Lower leg skin (tissue), 4 donors: ENCODE measurements at regions not wholly inside any gene's neighbourhood (a gene's known extent, or its start where the extent isn't known, plus 50 kb on each side); places are given as distances from the start of the nearest gene placed in this dataset.

Experiments
- DNase-seq, 2 donors: peaks; one replicate each; pipeline ENCODE4 v3.0.0-alpha.2; 2019; ENCODE audit warnings: low spot score in 2 of 2
- H3K4me3 ChIP-seq: fragments of 200-600 bp; sonication (generic); 2 replicates; pipeline ENCODE4 v1.5.1; 2017; ENCODE audit warnings: mild to moderate bottlenecking, low read depth; ENCODE audit not compliant: poor library complexity, severe bottlenecking
- CTCF ChIP-seq, 3 donors: fragments of 450-650 bp; IDR thresholded peaks; one replicate each; pipeline ENCODE4 v1.5.1; 2016; ENCODE audit warnings: antibody characterized with exemption in 3 of 3, mild to moderate bottlenecking in 3 of 3, moderate library complexity in 2 of 3
- POLR2A ChIP-seq, 2 donors: fragments of 450-650 bp; IDR thresholded peaks; one replicate each; pipeline ENCODE4 v1.6.1; 2016 to 2017; ENCODE audit warnings: antibody characterized with exemption in 2 of 2, mild to moderate bottlenecking in 1 of 2, moderate library complexity in 1 of 2
- WGBS, 2 donors: methylation state at CpG; one replicate each; pipeline ENCODE4 v1.1.5; 2018; 5-methylcytosine and 5-hydroxymethylcytosine counted together
- intact Hi-C: fragments of 100-400 bp; cut with DNase I; formaldehyde crosslinking; loops from one replicate; pipeline ENCODE4 v1.15.0; 2023; ENCODE audit warnings: low total_unique reads

DNA sequence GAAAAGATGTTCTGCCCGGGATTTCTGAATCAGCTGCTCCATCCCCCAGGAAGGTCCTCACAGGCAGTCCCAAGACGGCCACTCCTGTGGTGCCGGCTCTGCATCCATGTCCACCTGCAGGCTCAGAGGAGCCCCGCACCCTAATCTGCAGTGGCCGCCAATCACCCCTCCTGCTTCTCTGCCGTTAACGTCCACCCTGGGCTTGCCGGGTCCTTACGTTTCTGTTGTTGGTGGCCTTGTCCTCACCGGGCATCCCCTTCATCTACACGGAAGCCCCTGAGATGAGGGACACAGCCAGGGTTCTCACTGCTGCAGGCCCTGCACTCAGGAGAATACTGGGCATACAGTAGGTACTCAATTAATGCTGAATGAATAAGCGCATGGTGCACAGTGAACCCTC lies 131.5 kb upstream of the SNTG2 start:
- TF ChIP-seq POLR2A (IDR thresholded peaks at IDR 0.05) (no peak), CTCF (IDR thresholded peaks at IDR 0.05) (no peak)
- intact Hi-C loops, result no loop called here
- no peak for DNase-seq
- WGBS, 2 donors, result 93 to 95% methylated on average over 12 of the region's 12 CpGs
- H3K4me3 ChIP-seq, result no peak overlapping the region

- WGBS, 2 donors, result 82 to 83% methylated on average over 6 of the region's 6 CpGs
- DNase-seq, result no peak
- intact Hi-C loops, result no loop called here
- no peak overlapping the region for H3K4me3 ChIP-seq
- TF ChIP-seq CTCF (IDR thresholded peaks at IDR 0.05), result no peak
- TF ChIP-seq POLR2A (IDR thresholded peaks at IDR 0.05), result no peak
These were observed 133.2 kb upstream of the SNTG2 start for GRCh38 chr2:817336-818015.

DNA sequence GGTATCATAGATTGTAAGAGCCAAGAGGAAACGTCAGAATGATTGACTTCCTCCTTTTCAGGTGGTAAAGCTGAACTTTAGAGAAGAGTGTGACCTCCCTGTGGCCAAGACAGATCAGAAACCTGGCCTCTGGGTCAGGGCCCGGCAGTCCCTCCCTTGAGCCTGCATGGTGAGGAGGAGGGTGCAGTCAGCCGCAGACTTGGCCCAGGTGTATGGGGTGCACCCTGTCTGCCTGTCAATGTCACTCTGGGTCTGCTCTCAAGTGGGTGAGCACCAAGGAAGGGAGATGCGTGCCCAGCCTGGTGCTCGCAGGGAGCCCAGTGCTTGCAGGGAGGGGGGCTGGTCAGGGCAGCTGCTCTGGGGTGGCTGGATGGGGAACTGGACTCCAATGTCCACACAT lies 134.4 kb upstream of the SNTG2 start:
- no peak for DNase-seq
- intact Hi-C loops, result no loop called here
- no peak overlapping the region for H3K4me3 ChIP-seq
- TF ChIP-seq POLR2A (IDR thresholded peaks at IDR 0.05) (no peak), CTCF (IDR thresholded peaks at IDR 0.05) (no peak)
- 87 to 88% methylated on average over 5 of the region's 5 CpGs for WGBS, 2 donors

- H3K4me3 ChIP-seq, result no peak overlapping the region
- peak in 1 of 2 donors; percentile 4 for DNase-seq
- WGBS, 2 donors, result 32 to 56% methylated on average over 1 of the region's 1 CpG
- TF ChIP-seq POLR2A (IDR thresholded peaks at IDR 0.05) (no peak), CTCF (IDR thresholded peaks at IDR 0.05) (no peak)
- intact Hi-C loops, result no loop called here
These were observed 133.2 kb upstream of the TMEM18 start for GRCh38 chr2:810397-810796.

DNA sequence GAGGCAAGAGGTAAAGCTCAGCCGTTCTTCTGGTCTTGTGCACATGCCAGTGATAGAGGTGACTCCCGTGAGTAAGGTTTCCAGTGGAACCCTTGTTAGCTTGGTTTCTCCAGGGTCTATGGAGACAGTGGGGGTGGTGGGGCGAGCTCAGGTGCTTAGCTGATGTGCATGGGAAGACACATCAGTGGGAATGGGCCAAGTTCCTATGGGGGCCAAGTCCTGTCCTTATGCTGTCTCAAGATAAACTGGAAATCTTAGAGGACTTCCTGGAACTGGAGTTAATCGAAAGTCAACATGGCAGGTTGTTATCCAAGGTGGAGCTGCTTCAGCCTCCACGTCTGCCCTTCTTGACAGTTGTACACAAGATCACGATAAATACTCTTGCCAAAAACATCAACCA lies 130.1 kb upstream of the TMEM18 start:
- H3K4me3 ChIP-seq, result no peak overlapping the region
- peak in 1 of 2 donors; percentile 5 for DNase-seq
- 85 to 94% methylated on average over 6 of the region's 6 CpGs for WGBS, 2 donors
- intact Hi-C loops, result no loop called here
- TF ChIP-seq CTCF (IDR thresholded peaks at IDR 0.05) (no peak), POLR2A (IDR thresholded peaks at IDR 0.05) (no peak)

GRCh38 chr2:805664-806063 lies 128.5 kb upstream of the TMEM18 start:
- intact Hi-C loops, result no loop called here
- H3K4me3 ChIP-seq, result no peak overlapping the region
- 64 to 72% methylated on average over 5 of the region's 5 CpGs for WGBS, 2 donors
- no peak for DNase-seq
- TF ChIP-seq POLR2A (IDR thresholded peaks at IDR 0.05), result no peak
- no peak for TF ChIP-seq CTCF (IDR thresholded peaks at IDR 0.05)
